Ascending aorta (tissue), 2 donors: ENCODE measurements at regions not wholly inside any gene's neighbourhood (a gene's known extent, or its start where the extent isn't known, plus 50 kb on each side); places are given as distances from the start of the nearest gene placed in this dataset.
"Not testable (repeated sequence)": the region's sequence is repeated elsewhere in the genome, so short reads cannot be mapped to it uniquely, and the experiment has no call there.

Experiments used
- DNase-seq, 2 donors: peaks; one replicate each; pipeline ENCODE4 v3.0.0-alpha.2; 2019; ENCODE audit warnings: low spot score in 2 of 2
- H3K27ac ChIP-seq, 2 donors: fragments of 200-600 bp; sonication (generic); one replicate each; pipeline ENCODE4 v1.5.1; 2016 to 2017; ENCODE audit warnings: mild to moderate bottlenecking in 1 of 2
- H3K27me3 ChIP-seq: fragments of 200-600 bp; sonication (generic); one replicate; pipeline ENCODE4 v1.5.1; 2017
- H3K36me3 ChIP-seq, 2 donors: fragments of 200-600 bp; sonication (generic); one replicate each; pipeline ENCODE4 v1.5.1; 2016
- H3K4me1 ChIP-seq, 2 donors: fragments of 200-600 bp; sonication (generic); one replicate each; pipeline ENCODE4 v1.5.1; 2016 to 2017; ENCODE audit warnings: mild to moderate bottlenecking in 1 of 2
- H3K4me3 ChIP-seq, 2 donors: fragments of 200-600 bp; sonication (generic); one replicate each; pipeline ENCODE4 v1.5.1; 2016 to 2017; ENCODE audit warnings: mild to moderate bottlenecking in 1 of 2
- H3K9me3 ChIP-seq, 2 donors: fragments of 200-600 bp; sonication (generic); one replicate each; pipeline ENCODE4 v1.5.1; 2016
- intact Hi-C: fragments of 100-400 bp; cut with DNase I; formaldehyde crosslinking; loops from one replicate; pipeline ENCODE4 v1.15.1; 2023
- TF ChIP-seq, protein P1 (sequence below), 3 experiments: fragments of 200-600 bp in 2 of 3; fragments of 450-650 bp in 1 of 3; sonication (generic) in 2 of 3; IDR thresholded peaks; one replicate each; pipeline ENCODE4 v1.5.1; 2016 to 2019; ENCODE audit warnings: antibody characterized with exemption in 3 of 3, mild to moderate bottlenecking in 1 of 3, moderate library complexity in 1 of 3

GRCh38 chr2:82985572-82986197 is 1473.4 kb downstream of the SUCLG1 start:
- TF ChIP-seq, protein P1, sequence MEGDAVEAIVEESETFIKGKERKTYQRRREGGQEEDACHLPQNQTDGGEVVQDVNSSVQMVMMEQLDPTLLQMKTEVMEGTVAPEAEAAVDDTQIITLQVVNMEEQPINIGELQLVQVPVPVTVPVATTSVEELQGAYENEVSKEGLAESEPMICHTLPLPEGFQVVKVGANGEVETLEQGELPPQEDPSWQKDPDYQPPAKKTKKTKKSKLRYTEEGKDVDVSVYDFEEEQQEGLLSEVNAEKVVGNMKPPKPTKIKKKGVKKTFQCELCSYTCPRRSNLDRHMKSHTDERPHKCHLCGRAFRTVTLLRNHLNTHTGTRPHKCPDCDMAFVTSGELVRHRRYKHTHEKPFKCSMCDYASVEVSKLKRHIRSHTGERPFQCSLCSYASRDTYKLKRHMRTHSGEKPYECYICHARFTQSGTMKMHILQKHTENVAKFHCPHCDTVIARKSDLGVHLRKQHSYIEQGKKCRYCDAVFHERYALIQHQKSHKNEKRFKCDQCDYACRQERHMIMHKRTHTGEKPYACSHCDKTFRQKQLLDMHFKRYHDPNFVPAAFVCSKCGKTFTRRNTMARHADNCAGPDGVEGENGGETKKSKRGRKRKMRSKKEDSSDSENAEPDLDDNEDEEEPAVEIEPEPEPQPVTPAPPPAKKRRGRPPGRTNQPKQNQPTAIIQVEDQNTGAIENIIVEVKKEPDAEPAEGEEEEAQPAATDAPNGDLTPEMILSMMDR (IDR thresholded peaks at IDR 0.05): no peak
- H3K4me1 ChIP-seq: no peaks in the 10 kb centered on the region
- no peaks in the 10 kb centered on the region for H3K27me3 ChIP-seq
- intact Hi-C loops: no loop called here
- H3K27ac ChIP-seq: no peak overlapping the region
- no peaks in the 10 kb centered on the region for H3K36me3 ChIP-seq
- no peak overlapping the region for H3K4me3 ChIP-seq
- no peaks in the 10 kb centered on the region for H3K9me3 ChIP-seq
- no peak for DNase-seq

DNA sequence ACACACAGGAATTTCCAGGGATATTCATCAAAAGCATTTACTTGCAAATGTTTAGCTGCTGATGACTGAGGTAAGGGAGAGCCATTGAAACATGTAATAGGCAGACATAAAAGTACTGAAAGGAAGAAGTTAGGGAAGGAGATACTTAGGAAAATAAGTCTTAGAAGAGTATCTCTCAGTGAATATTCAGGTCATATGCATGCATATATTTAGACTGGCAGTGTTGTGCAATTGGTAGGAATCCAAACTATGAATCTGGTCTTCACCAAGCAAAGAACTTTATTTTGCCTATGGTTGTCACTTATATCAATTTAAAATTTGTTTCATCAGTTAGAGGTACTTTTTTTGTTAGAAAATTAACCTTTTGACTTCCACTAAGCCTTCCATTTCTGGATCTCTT is 1490.7 kb downstream of the SUCLG1 start:
- intact Hi-C loops: no loop called here
- TF ChIP-seq, protein P1 (IDR thresholded peaks at IDR 0.05): no peak

GRCh38 chr2:82964341-82964740 is 1494.7 kb downstream of the SUCLG1 start:
- Histone ChIP-seq H3K4me3 (no peak overlapping the region), H3K4me1 (no peaks in the 10 kb centered on the region), H3K27ac (no peak overlapping the region), H3K9me3 (peaks cover 0 to 3% of the 10 kb centered on the region in 2 donors), H3K36me3 (no peaks in the 10 kb centered on the region), H3K27me3 (no peaks in the 10 kb centered on the region)
- TF ChIP-seq, protein P1 (IDR thresholded peaks at IDR 0.05): no peak
- intact Hi-C loops: no loop called here
- DNase-seq: no peak

More for the DNA sequence above, 1490.7 kb downstream of the SUCLG1 start:
- H3K4me1 ChIP-seq: no peaks in the 10 kb centered on the region
- H3K4me3 ChIP-seq: no peak overlapping the region
- no peaks in the 10 kb centered on the region for H3K36me3 ChIP-seq
- H3K27me3 ChIP-seq: no peaks in the 10 kb centered on the region
- no peaks in the 10 kb centered on the region for H3K9me3 ChIP-seq
- H3K27ac ChIP-seq: no peak overlapping the region
- no peak for DNase-seq

DNA sequence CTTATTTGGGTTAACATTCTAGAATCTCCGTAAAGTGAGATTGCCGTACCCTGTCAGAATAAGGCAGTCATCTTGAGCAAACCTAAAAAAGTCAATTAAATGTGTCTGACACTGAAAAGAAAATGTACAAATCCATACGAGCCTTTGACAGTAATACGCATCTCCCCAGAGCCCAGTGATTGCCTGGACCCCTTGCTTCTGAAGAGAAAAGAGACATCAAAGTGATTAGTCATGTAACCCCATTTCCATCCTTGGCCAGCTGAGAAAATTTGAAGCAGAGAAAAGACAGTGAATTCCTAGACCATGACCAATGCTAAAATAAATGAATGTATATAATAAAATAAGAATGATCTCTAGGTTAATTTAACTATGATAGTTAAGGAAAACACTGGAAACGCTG is 1499.4 kb downstream of the SUCLG1 start:
- H3K9me3 ChIP-seq: peaks cover 0 to 3% of the 10 kb centered on the region in 2 donors
- H3K27me3 ChIP-seq: no peaks in the 10 kb centered on the region
- TF ChIP-seq, protein P1 (IDR thresholded peaks at IDR 0.05): no peak
- intact Hi-C loops: no loop called here
- no peak overlapping the region for H3K4me3 ChIP-seq
- H3K36me3 ChIP-seq: no peaks in the 10 kb centered on the region
- H3K4me1 ChIP-seq: no peaks in the 10 kb centered on the region
- no peak overlapping the region for H3K27ac ChIP-seq
- no peak for DNase-seq

DNA sequence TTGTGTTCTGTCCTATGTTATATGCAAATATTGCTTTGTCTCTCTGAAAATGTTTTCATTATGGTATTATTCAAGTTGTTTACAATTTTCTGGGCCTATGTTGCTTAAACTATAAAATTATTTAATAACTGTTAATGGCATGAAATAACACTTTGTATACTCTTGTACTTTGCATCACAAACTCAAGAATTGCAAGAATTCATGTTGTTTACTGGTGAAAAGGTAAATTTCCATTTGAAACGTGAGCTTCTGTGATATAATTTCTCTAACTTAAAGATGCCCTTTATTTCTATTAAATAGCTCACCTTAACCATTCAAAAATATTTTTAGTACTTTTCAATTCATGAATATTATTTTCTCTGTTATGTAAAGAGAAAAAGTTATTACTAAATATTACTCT is 1504.2 kb downstream of the SUCLG1 start:
- DNase-seq: no peak
- intact Hi-C loops: no loop called here
- H3K4me1 ChIP-seq: no peaks in the 10 kb centered on the region
- H3K36me3 ChIP-seq: no peaks in the 10 kb centered on the region
- TF ChIP-seq, protein P1 (IDR thresholded peaks at IDR 0.05): no peak
- no peak overlapping the region for H3K27ac ChIP-seq
- no peak overlapping the region for H3K4me3 ChIP-seq
- no peaks in the 10 kb centered on the region for H3K27me3 ChIP-seq
- H3K9me3 ChIP-seq: peaks cover 0 to 3% of the 10 kb centered on the region in 2 donors

- H3K27me3 ChIP-seq: no peaks in the 10 kb centered on the region
- no peak overlapping the region for H3K4me3 ChIP-seq
- H3K36me3 ChIP-seq: no peaks in the 10 kb centered on the region
- no peaks in the 10 kb centered on the region for H3K4me1 ChIP-seq
- TF ChIP-seq, protein P1 (IDR thresholded peaks at IDR 0.05): no peak
- intact Hi-C loops: no loop called here
- no peaks in the 10 kb centered on the region for H3K9me3 ChIP-seq
- DNase-seq: no peak
- no peak overlapping the region for H3K27ac ChIP-seq
Observed at GRCh38 chr2:82939211-82939610, 1519.9 kb downstream of the SUCLG1 start.

- H3K36me3 ChIP-seq, H3K9me3 ChIP-seq, H3K4me3 ChIP-seq, H3K4me1 ChIP-seq, H3K27ac ChIP-seq, H3K27me3 ChIP-seq, intact Hi-C loops, DNase-seq: not testable (repeated sequence)
Observed at GRCh38 chr2:82938321-82938845, 1520.7 kb downstream of the SUCLG1 start.
